Tongue (tissue), 1 donor: ENCODE measurements at regions not wholly inside any gene's neighbourhood (a gene's known extent, or its start where the extent isn't known, plus 50 kb on each side); places are given as distances from the start of the nearest gene placed in this dataset.
"Not testable (repeated sequence)": the region's sequence is repeated elsewhere in the genome, so short reads cannot be mapped to it uniquely, and the experiment has no call there.

Source experiments
- DNase-seq: peaks from one replicate; pipeline ENCODE4 v3.0.0-alpha.2; 2015

DNA sequence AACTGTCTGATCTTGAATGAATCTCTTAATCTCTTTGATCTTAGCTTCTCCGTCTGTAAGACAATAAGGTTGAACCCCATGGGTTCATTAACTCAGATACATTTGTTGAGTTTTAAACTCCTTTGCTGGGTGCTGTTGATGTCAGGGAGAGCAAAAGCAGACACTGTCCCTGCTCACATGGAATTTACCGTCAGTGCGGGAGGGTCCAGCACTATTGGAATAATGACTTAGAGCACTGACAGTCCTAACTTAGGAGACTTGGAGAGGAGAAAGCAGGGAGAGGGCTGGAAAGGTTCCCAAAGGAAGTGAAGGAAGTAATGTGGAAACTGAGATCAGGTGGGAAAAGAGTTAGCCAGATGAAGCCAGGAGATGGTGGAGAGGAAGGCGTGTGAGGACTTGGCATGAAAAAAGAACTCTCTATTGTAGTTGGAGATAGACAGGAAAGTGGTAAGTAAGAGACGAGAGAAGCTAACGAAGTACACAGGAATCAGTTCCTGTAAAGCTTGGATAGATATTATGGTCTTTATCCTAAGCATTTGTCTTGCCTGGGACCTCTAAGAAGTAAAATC, 141.4 kb upstream of the SERTAD2 start:
- no peak for DNase-seq

DNA sequence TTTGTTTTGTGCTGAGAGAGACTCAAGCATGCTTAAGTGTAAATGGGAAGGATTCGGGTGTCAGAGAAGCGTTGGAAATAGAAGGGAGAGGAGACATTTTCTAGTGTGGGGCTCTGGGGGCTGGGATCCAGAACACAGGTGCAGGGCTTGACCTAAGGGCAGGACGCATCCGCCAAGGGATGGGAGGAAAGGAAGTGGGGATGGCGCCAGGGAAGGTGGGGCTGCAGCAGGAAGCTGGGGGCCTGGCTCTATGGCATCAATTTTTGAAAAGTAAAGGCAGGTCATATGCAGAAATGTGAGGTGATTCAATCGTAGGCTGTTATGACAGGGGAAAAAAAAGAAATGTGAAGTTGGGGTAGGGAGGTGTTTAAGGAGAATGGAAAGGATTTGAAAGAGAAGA, 143.2 kb upstream of the SERTAD2 start:
- no peak for DNase-seq

DNA sequence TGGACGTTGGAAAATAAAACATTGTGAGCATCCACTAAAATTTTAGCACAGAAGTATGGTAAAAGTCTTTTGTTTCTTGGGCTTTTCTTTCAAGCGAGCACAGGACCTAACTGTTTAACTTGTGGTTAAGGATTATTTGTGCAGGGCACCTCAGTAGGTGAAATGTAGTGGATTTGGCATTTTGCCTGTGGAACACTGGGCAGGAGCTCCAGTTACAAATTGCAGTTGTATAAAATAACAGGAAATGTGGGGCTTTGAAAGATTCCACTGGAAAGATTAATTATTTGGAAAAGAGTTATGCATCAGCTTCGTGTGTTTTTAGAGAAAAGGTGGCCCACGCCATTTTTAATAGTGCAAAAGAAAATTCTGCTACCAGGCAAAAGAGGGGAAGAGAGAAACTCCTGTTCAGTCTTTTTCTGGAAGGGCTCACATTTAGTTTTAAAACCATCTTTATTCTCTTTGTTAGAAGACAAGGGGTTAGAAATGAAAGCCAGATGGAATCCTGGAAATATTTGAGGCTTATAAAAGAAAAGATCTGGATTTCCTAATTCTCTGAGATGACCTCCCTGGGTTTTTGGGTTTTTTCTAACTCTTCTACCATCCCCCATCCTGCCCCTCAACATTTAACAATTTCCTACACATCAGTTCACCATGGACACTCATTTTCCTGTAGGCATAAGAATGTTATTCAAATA, 144.3 kb upstream of the SERTAD2 start:
- DNase-seq, result peak; percentile 35

DNA sequence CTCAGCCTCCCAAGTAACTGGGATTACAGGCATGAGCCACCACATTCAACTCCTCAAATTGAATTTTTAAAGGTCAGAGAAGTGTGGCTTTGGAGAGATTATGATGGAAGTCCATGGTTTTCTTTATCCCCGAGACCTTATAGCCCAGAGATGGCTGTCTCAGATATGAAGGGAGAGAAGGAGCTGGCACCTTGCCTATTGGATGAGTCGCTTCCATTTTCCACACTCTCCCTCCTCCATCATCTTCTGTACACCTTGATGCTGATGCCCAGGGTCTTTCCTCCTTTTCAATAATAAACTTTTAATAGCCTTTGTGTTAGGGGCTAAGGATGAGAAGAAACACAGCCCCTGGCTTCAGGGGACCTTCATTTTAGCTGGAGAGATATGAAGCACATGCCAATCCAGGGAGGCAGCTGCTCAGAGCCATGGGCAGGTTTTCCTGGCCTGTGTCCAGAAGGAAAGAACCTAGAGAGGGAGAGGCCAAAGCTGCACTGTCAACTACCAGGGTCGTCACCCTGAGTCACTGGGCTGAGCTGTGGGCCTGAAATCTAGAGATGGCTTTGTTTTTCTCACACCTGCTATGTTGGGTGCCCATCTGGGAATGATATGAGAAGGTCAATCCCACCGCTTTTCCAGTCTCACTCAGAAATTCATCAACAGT, 146.0 kb upstream of the SERTAD2 start:
- DNase-seq, result peak; percentile 55

DNA sequence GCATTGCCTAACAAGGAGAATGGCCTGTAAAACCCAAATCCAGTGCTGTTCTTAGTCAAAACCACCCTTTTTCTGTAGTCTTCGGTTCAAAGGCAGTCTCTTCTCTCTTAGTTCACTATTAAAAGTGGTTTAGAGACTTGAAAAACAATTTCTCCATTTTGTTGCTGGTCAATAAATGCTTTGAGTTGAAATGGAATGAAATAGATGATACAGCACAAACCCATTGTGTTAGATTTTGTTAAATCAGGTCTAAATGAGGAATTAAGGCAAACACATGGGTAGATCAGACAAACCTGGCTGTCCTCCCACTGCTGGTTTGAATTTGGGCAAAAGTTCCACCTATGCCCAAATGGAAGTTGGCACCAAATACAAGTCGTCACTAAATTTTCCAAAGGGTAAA, 150.1 kb upstream of the SERTAD2 start:
- no peak for DNase-seq

DNA sequence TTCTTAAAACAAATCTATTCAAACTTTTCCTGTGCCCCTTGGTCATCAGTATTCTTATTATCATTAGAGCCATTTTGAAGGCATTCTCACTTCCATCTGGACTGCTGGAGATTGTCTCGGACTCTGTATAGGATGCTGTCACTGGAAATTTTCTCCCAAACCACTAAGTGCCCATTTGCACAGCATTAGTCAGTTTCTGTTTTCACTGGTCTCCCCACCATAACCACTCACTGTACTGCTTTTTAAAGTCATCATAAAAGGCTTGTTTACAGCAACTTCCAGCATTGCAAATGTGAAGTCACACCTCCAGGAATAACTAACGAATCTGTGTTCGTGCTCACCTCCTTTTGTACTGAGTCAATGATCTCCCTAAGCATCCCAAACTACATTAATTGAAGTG, 150.9 kb upstream of the SERTAD2 start:
- no peak for DNase-seq

DNA sequence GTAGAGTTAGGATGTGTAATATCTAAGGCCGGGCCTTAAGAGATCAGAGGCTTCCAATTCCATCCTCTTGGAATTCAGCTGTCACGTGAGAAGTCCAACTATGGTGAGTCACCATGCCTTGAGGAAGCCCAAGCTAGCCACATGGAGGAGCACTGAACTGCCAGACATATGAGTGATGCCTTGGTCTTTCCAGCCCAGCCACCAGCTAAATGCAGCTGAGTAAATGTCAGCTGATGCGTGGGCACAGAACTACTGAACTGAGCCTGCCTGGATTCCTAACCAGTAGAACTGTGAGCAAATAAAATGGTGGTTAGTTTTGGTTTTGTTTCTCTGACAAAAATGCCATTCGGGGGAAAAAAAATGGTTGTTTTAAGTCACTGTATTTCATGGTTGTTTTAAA, 153.7 kb upstream of the SERTAD2 start:
- no peak for DNase-seq

DNA sequence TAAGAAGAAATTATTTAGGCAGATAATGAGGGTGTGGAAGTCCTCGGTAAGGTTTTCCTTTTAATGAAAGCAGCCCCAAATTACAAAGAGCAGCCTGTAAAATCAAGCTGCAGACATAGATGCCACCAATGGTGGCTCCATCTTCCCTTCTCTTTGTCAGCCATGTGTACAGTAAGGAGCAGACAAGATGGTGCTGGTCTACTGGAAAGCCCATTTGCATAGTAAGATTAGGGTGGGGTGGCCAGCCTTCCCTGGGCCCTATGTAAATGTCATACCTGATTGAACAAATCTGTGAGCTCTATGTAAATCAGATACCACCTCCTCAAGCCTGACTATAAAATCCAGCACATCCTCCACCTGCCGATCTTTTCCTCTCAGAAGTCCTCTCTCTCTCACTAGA, 154.4 kb upstream of the SERTAD2 start:
- no peak for DNase-seq

DNA sequence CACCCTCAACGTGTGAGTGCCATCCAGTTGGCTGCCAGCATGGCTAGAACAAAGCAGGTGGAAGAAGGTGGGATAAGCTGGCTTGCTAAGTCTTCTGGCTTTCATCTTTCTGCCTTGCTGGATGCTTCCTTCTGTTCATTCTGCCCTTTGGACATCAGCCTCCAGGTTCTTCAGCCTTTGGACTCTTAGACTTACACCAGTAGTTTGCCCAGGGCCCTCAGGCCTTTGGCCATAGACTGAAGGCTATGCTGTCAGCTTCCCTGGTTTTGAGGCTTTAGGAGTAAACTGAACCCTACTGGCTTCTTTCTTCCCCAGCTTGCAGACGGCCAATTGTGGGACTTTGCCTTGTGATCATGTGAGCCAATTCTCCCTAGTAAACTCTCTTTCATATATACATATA, 155.0 kb upstream of the SERTAD2 start:
- DNase-seq, result no peak

DNA sequence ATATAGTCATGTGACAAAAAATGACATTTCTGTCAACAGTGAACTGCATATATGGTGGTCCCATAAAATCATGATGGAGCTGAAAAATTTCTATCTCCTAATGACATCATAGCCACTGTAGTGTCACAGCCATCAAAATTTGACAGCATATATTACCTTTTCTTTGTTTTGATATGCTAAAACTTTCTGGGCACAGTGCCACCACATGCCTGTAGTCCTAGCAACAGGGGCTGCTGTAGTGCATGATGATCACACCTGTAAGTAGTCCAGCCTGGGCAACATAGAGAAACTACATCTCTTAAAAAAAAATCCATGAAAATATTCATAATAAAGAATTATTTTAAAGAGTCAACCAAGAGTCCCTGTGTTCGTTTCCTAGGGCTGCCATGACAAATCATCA, 155.5 kb upstream of the SERTAD2 start:
- DNase-seq, result no peak

DNA sequence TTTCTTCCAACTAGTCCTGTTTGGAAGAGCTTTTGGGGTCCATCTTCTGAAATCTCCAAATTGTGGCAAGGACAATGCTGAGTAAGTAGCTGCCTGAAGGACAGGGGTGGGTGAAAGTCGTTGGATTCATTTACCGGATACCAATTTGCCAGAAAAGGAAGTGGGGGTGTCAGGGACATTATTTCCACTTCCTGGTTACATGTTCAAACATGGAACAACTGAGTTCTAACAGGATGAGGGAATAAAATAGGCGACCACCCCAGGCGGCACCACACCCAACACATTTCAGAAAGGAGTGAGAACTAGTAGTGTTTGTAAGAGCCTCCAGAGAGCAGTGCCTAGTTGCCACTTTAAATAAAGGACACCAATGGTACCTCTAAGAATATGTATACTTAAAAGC, 158.6 kb upstream of the SERTAD2 start:
- no peak for DNase-seq

DNA sequence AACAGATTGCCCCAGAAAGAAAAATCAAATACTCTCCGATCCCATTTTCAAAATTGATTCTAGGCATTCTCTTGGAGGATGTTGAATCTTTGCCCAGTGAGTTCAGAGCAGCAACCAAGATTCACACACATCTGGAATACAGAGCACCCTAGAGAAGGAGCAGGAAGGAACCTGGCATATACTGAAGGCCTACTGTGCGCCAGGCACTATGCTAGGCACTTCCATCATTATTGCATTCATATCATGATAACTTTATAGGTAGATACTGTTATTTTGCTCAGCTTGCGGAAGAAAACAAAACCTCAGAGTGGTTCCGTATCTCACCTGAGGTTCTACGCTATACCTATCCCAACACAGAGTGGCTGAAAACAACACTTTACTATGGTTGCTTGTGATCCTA, 160.3 kb upstream of the SERTAD2 start:
- no peak for DNase-seq

DNA sequence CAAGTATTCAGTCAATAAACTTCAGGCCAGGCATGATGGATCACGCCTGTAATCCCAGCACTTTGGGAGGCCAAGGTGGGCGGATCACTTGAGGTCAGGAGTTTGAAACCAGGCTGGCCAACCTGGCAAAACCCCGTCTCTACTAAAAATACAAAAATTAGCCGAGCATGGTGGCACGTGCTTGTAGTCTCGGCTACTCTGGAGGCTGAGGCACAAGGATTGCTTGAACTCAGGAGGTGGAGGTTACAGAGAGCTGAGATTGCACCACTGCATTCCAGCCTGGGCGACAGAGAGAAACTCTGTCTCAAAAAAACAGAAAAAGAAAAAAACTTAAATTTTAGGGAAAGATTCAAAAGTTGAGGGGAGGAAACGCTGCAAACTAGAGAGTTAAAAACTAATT, 162.8 kb upstream of the SERTAD2 start:
- not testable (repeated sequence) for DNase-seq

DNA sequence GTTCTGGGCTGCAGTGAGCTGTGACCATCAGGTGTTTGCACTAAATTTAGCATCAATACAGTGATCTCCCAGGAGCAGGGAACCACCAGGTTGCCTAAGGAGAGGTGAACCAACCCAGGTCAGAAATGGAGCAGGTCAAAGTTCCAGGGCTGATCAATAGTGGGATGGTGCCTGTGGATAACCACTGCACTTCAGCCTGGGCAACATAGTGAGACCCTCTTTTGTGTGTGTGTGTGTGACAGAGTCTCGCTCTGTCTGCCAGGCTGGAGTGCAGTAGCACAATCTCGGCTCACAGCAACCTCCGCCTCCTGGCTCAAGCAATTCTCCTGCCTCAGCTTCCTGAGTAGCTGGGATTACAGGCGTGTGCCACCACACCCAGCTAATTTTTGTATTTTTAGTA, 163.7 kb upstream of the SERTAD2 start:
- no peak for DNase-seq

DNA sequence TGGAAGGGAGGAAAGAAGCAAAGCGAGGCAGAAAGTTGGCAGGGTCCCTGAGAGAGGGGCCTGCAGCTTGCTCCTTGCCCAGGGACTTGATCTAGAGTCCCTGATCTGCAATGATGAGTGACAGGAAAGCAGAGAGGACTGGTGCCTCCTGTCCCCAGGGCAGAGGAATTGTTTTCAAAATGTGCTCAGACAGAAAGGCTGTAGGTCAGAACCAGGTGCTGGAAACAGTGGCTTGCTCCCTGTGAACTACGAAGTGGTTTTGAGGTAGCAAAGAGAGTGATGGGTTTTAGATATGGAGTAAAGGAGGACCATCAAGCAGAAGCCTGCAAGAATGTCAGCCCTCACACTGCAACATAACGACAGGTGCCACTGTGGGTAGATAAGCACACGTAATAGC, 164.9 kb upstream of the SERTAD2 start:
- DNase-seq, result no peak

DNA sequence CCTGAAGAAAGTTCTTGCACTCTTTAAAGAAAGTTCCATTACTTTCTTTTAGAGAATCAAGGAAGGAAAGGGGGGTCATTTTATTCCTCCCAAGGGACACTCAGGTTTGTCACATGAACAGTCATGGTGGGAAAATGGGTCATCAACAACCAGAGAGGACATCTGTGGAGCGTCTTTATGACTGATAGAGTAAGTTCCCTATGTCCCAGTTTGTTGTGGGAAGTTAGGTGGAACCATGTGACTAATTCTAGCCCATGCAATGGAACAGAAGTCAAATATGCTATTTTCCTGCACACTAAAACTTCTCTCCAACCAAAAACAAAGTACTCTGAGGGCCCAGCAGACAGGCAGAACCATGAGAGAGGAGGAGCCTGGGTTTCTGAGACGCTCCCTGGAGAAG, 165.6 kb upstream of the SERTAD2 start:
- DNase-seq, result no peak

DNA sequence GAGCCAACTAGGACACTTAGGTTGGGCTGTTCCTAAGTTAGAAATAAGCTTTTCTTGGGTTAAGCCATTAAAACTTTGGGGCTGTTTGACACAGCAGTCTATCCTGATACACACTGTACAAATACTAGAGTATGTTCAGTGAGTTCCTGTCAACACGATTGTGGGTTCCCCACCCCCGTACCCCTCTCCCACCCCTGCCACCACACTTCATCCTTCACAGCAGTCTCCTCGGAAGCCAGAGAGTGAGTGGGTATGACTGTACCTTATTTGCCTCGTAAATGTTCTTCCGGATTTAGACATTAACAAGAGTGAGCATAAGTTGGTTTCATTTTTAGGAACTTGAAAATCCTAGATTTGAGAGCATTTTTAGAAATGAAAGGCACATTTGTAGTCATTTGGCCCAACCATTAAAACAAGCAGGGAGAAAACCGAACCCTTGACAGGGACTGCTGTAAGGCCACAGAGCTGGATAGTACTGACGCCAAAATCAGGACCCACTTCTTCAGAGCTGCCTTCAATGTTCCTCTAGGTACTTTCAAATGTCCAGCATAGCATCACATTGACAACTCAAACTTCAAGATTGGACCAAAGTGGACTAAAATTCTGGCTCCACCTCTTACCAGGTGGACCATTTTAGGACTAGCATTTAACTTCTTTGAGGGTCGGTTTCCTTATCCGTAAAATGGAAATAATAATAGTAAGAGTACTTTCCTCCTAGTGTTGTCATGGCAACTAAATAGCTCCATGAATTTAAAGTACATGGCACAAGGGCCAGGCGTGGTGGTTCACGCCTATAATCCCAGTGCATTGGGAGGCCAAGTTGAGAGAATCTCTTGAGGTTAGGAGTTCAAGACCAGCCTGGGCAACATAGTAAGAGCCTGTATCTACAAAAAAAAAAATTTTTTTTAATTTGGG, 166.3 kb upstream of the SERTAD2 start:
- DNase-seq, result no peak

DNA sequence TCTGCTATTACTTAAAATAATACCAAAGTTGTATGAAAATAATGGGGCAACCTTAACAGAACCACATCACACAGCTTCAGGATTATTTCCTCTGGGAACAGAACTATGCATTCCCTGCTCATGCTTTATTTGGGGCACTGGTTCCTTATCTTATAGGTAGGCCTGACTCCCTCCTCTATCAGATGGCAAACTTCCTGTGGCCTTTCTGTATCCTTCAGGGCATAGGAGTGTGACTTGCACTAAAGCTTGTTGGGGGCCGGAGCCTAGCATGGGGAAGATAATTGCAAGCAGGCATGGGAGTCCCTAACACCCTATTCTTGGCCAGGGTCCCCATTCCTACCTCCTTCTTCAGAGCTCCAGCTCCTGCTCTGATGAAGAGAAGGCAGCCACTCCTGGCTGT, 167.2 kb upstream of the SERTAD2 start:
- no peak for DNase-seq

DNA sequence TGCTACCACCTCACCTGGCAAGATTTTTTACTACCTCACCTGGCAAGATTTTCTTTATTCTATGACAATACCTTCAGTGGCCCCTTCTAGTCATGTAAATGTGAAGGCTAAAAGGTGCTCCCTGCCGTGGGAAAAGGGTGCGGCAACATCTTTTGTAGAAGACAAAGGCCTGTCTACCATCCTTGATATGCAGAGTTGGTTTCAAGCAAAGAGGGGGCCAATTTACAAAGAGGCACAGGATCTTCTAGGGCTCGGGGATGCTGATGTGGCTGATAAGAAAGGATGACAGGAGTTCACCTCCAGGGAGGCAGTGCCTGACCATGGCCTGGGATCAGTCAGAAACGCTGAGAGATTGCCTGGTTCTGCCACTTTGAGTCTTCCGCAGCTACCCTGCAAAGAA, 165.4 kb upstream of the SLC1A4 start:
- DNase-seq, result no peak

DNA sequence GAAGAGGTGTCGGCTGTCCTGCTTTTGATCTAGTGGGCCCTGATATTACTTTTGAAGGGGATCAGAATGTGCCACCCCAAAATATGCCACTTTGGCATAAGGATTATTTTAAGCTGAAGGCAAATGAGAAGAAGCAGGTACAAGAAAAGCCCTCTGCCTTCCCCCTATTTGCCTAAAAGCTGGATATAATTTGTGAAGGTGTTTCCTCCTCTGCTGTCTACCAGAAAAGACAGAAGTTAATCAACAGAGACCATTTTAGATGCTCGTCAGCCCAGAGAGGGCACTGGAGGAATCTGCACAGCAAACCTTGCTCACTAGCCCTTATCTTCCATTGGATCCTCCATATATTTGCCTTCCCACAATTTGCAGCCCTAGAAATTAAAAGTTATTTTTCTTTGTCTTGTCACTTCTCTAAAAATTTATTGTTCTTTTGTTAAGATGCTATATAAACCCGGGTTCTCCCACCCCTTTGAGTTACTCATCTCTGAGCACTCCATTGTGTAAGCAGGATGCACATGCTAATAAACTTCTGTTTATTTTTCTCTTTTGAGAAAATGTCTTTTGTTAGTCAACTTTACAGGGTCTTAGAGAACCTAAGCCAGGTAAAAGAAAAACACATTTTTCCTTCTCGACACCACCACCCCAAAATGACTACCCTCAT, 163.2 kb upstream of the SLC1A4 start:
- DNase-seq, result no peak

DNA sequence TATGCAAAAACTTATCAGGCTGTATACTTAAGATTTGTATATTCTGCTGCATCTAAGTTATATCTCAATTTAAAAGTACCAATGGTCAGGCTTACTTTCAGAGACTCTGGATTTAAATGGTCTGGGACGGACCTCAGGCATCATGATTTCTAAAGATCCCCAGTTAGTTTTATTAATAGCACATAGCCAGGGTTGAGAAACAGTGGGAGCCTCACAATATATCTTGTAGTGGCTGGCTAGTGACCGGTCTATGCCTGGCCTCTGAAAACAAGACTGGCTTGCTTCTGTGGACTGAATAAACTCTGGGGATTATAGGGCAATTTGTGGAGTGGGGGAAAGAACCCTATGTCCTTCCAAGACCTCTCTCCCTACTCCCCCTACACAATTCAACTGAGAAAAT, 162.5 kb upstream of the SLC1A4 start:
- no peak for DNase-seq

DNA sequence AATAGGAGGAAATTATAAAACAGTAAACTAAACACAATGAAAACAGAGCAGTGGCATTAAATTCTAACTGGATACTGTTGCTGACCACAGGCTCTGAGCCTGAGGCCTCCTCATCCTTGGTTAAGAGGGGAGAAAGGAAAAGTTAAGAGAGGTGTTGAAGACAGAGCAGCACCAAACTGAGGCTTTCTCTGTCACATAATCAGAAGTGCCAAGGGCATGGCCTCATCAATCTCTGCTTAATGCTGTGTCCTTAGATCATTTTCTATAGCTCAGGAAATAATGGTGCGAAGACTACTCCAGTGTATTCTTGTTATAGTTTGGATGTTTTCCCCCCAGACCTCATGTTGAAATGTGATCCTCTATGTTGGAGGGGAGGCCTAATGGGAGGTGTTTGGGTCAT, 160.9 kb upstream of the SLC1A4 start:
- DNase-seq, result no peak

DNA sequence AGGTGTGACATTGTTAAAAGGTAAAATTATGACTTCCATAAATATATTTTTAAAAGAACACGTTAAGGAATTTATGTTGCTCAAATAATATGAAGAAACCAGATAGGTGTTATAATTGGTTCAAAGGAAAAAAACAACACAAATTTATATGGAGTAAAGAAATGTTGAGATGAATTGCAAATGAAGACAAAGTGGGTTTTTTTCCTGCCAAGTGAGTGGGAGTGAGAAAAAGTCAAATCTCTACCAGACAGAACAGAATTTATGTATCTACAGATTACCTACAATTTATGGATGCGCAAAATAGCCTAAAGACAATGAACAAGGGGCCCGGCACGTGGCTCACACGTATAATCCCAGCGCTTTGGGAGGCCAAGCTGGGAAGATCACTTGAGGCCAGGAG, 159.7 kb upstream of the SLC1A4 start:
- DNase-seq, result no peak
